BJ (cell line): ENCODE measurements at regions not wholly inside any gene's neighbourhood (a gene's known extent, or its start where the extent isn't known, plus 50 kb on each side); places are given as distances from the start of the nearest gene placed in this dataset.

ENCODE experiments used
- CTCF ChIA-PET: fragments of 350-600 bp; formaldehyde crosslinking; extraction: SDS; loops from one replicate; lab custom pipeline; 2021; ENCODE audit warnings: antibody characterized with exemption, inconsistent platforms; lab: Yijun Ruan, JAX
- POLR2A ChIA-PET: fragments of 300-600 bp; sonication (Branson Sonifier 250); formaldehyde crosslinking; extraction: SDS; loops from one replicate; lab custom pipeline; 2021; ENCODE audit warnings: antibody characterized with exemption; lab: Charles Lee
- DNase-seq: peaks from one replicate; pipeline ENCODE4 v3.0.0-alpha.2; 2011; ENCODE audit warnings: low read depth
- H3K27me3 ChIP-seq: 2 replicates; pipeline ENCODE4 v1.6.0; 2011; ENCODE audit warnings: low read length; ENCODE audit not compliant: control insufficient read depth, insufficient read depth
- H3K36me3 ChIP-seq: 2 replicates; pipeline ENCODE4 v1.5.1; 2011; ENCODE audit warnings: low read length; ENCODE audit not compliant: control insufficient read depth, insufficient read depth
- H3K4me3 ChIP-seq: 2 replicates; pipeline ENCODE4 v1.5.1; 2011; ENCODE audit warnings: low read depth, mild to moderate bottlenecking, control low read depth, low read length
- TF ChIP-seq, protein P1 (sequence below): IDR thresholded peaks from 2 replicates; pipeline ENCODE4 v1.5.1; 2011; ENCODE audit warnings: low read depth, mild to moderate bottlenecking, control low read depth, inconsistent platforms, low read length, moderate library complexity; ENCODE audit not compliant: insufficient read depth

GRCh38 chr18:34562252-34562870 is 147.7 kb upstream of the DTNA start:
- Histone ChIP-seq H3K36me3 (no peaks in the 10 kb centered on the region), H3K27me3 (no peaks in the 10 kb centered on the region), H3K4me3 (no peak overlapping the region)
- no peak for DNase-seq
- TF ChIP-seq, protein P1, sequence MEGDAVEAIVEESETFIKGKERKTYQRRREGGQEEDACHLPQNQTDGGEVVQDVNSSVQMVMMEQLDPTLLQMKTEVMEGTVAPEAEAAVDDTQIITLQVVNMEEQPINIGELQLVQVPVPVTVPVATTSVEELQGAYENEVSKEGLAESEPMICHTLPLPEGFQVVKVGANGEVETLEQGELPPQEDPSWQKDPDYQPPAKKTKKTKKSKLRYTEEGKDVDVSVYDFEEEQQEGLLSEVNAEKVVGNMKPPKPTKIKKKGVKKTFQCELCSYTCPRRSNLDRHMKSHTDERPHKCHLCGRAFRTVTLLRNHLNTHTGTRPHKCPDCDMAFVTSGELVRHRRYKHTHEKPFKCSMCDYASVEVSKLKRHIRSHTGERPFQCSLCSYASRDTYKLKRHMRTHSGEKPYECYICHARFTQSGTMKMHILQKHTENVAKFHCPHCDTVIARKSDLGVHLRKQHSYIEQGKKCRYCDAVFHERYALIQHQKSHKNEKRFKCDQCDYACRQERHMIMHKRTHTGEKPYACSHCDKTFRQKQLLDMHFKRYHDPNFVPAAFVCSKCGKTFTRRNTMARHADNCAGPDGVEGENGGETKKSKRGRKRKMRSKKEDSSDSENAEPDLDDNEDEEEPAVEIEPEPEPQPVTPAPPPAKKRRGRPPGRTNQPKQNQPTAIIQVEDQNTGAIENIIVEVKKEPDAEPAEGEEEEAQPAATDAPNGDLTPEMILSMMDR = no peak
- ChIA-PET POLR2A (no interaction called here), CTCF (no interaction called here)

GRCh38 chr18:34567857-34568256 is 142.2 kb upstream of the DTNA start:
- TF ChIP-seq, protein P1 = no peak
- ChIA-PET POLR2A (no interaction called here), CTCF (no interaction called here)
- H3K4me3 ChIP-seq = no peak overlapping the region
- no peaks in the 10 kb centered on the region for H3K27me3 ChIP-seq
- no peaks in the 10 kb centered on the region for H3K36me3 ChIP-seq
- DNase-seq = no peak

- TF ChIP-seq, protein P1 = no peak
- no peak for DNase-seq
- no peak overlapping the region for H3K4me3 ChIP-seq
- no peaks in the 10 kb centered on the region for H3K36me3 ChIP-seq
- no peaks in the 10 kb centered on the region for H3K27me3 ChIP-seq
- CTCF ChIA-PET = no interaction called here
- POLR2A ChIA-PET = no interaction called here
Measured at GRCh38 chr18:34576622-34577021, 133.5 kb upstream of the DTNA start.

DNA sequence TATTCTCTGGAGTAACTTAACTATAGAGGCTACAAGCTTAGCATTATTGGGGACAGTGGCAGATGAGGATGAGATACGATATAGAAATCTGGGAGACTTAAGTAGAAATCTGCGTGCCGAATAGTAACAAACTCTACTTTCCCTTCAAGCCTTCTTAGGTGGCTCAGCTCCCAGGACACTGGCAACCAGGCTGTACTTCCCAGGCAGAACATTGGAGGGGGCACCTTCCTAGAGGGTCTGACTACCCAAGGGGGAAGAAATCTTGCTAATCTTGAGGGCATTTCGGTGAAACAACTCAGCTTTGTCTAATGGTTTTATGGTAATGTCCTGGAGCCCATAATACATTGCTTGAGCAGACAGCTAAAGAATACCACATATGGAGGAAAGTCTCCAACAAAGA is 126.2 kb upstream of the DTNA start:
- ChIA-PET POLR2A (no interaction called here), CTCF (no interaction called here)
- TF ChIP-seq, protein P1 = no peak
- H3K4me3 ChIP-seq = no peak overlapping the region
- H3K27me3 ChIP-seq = no peaks in the 10 kb centered on the region
- H3K36me3 ChIP-seq = no peaks in the 10 kb centered on the region
- no peak for DNase-seq

GRCh38 chr18:34590503-34590902 is 119.6 kb upstream of the DTNA start:
- Histone ChIP-seq H3K4me3 (no peak overlapping the region), H3K36me3 (no peaks in the 10 kb centered on the region), H3K27me3 (no peaks in the 10 kb centered on the region)
- CTCF ChIA-PET = no interaction called here
- TF ChIP-seq, protein P1 = no peak
- no peak for DNase-seq
- POLR2A ChIA-PET = no interaction called here
